Muscle of back (tissue), 3 donors: ENCODE measurements at regions not wholly inside any gene's neighbourhood (a gene's known extent, or its start where the extent isn't known, plus 50 kb on each side); places are given as distances from the start of the nearest gene placed in this dataset.

Experiments
- DNase-seq, 3 donors: peaks; one replicate each; pipeline versions ENCODE4 v3.0.0 to v3.0.0-alpha.2; 2013

DNA sequence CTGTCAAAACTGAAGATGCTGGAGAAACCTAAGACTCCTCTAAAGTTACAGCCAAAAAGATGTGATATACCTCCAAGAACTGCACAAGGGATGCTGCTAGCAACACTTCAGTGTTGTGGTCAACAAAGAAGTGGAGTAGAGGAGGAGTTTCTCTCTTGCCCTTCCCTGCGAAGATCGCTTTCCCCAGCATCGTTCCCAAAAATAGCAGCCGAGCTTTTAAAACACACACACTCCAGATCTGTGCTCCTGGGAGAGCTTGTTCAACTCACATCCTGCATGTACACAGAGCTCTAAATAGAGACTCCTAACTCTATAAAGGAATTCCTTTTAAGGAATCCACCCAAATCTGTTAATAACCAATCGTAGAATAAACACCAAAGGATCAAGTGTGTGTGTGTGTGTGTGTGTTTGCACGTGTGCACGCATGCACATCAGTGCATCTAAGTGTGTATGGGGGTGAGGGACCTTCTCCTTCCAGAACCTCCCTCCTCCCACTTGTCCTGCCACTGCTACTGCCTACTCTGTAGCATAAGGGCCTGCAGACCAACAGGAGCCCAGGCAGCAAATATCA, 58.5 kb downstream of the PSMG1 start:
- peak; percentile 52 to 83 (median 62) for DNase-seq

DNA sequence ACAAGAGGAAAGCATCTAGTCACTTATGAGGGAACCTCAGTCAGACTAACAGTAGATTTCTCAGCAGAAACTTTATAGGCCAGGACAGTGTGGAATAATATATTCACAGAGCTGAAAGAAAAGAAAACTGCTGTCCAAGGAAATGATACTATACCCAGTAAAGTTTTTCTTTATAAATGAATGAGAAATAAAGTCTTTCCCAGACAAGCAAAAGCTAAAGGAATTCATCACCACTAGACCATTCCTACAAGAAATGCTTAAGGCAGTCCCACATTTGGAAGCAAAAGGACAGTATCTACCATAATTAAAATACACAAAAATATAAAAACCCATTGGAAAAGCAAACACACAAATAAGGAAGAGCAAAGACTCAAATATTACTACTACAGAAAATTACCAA, 59.9 kb downstream of the PSMG1 start:
- DNase-seq, result no peak

DNA sequence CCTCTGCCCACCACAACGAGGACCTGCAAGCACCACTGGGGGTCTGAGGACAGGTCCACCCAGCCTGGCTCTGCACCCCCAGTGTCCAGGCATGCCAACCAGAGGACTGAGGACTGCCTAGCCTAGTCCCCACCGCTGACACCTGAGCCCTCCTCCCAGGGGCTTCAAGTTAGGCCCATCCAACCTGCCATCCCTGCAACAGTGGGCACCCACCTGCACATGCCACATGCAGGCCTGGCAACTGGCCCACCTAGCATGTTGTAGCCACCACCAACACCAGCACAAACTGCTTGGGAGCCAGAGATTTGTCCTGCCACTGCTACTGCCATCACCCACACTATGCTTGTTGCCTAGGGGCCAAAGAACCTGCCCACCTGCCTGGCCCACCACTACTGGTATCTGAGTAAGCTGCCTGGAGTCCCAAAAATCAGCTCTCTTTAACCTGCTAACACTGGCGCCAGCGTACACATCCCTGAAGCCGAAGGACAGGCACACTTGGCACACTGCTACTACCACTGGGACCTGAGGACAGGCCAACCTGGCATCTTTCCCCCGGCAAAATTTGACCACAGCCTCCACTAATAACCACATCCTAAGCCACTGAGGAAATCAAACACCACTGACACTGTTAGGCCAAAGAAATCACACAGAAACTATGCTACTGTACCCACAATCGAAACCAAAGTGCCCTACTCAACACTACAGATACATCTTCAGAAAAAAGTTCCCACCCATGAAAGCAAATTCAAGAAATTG, 61.5 kb downstream of the PSMG1 start:
- no peak for DNase-seq

DNA sequence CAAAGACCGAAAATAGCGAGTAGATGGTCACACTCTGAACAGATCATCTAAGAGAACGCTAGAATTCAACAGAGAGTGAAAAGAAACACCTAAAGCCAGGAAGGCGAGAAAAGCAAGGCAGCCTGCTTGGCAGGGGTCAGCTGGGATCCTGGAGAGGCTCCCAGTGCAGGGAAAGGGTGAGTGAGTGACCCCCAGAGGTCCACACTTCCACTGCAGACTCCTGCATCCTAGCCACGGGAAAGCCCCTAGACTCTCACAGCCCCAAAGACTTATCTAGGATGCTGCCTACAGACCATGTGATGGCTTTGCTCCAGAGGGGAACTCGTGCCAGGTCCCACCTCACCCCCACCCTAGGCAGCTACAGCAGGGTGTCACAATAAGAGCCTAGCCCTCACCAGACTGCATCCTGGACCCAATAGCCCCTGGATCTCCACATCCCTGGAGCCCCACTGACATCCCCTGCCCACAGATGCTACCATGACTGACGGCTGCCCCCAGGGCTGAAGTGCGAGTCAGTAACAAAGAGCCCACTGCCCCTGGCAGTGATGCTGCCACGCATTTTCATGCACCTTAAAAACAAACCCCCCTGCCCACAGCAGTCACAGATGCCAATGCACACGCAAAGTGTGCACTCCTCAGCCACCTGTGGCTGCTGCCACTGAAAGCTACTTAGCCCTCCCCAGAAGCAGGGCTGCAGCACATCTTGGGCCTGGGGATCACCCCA, 62.2 kb downstream of the PSMG1 start:
- DNase-seq, result no peak

DNA sequence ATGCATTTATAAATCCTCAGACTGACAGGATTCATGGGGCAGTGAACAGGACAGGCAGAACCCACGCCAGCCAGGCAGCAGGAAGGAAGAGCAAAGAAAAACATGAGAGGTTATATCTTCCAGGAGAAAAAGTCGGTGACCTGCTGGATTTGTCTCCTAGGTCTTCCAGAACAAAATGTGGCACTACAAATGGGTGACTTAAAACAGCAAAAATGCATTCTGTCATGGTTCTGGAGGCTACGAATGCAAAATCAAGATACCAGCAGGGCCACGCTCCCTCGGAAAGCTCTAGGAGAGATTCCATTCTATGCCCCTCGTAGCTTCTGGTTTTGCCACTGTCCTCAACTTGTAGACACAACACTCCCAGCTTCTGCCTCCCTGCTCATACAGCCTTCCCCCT, 63.4 kb downstream of the PSMG1 start:
- no peak for DNase-seq

DNA sequence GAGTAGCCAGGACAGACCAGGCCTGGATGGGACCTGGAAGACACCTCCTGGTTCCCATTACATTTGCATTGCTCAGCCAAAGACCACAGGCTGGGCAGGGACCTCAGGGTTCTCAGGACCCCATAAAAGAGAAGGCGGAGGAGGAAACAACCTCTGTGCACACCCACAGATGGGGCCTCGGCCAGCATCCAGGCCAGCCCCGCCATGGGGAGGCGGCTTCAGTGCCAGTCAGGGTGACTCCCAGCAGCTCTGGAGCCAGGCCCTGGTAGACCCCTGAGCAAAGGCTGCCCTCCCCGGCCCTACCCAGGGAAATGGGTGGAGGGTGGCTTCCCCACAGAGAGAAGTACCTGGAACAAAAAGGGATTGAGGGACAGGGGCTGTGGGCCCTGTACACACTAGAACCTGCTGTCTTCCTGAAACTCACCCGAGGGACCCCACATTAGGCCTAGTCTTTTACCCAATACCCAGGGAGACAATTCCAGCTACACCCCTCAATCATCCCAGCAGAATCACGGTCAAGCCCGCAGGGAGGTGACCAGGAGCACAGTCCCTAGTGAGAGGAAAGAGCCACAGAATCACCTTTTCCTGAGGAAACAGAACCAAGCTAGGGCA, 64.5 kb downstream of the PSMG1 start:
- no peak for DNase-seq

DNA sequence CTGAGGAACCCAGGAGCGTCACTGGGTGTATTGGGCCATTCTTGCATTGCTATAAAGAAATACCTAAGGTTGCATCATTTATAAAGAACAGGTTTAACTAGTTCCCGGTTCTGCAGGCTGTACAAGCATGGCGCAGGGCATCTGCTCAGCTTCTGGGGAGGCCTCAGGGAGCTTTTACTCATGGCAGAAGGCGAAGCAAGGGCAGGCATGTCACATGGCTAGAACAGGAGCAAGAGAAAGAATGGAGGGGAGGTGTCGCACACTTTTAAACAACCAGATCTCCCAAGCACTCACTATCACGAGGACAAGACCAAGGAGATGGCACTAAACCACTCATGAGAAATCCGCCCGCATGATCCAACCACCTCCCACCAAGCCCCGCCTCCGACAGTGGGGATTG, 65.2 kb downstream of the PSMG1 start:
- DNase-seq, result no peak

DNA sequence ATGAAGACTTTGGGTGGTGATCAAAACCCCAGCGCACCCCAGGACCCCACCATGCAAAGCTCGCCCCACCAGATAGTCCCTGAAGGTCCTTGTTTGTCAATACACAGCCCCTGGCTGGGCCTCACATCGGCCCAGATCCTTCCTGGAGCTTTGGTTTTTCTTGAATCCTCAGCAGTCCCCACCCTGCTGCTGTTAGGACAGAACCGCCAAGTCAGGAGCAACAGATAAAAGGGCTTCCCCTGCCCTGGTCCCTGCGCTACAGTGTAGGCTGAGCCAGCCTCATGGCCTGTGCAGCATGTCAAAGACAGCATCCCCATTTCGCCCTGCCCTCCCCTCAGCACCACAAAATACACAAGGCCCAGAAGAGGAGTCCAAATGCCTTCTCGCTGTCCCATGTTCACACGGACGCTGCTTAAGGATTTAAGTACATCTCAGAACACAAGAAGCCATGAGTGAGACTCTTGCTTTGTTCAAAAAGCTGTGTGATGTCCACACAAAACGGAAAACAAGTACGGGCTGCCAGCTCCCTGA, 65.7 kb downstream of the PSMG1 start:
- no peak for DNase-seq

DNA sequence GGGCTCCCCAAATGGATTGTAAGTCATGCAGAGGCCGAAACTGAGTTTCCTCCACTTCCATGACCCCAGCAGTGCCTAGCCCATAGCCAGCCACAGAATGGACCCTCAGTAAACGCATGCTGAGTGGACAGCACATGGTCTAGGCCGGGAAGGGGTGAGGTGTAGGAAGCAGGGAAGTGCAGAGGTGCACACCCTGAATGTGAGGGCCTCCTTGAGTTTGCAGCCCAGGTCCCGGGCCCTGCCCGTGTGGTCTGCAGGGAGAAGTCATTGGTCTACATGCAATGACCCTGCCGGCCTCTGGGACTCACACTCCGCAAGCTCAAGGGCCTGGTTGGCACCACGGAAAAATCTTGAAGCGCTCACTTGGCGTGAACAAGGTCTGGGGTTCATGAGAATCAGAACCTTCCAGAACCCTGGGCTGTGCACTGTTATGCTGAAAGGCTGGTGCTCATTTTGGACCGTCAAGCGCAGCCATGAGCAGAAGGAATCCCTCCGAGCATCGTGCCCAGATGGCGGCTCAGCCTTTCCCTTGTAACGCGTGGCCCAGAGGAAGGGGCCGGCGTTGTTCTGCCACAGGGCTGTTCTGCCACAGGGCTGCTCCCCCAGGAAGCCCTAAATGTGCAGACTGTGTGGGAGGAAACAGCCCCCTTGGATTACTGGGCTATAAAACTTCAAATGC, 66.4 kb downstream of the PSMG1 start:
- no peak for DNase-seq

DNA sequence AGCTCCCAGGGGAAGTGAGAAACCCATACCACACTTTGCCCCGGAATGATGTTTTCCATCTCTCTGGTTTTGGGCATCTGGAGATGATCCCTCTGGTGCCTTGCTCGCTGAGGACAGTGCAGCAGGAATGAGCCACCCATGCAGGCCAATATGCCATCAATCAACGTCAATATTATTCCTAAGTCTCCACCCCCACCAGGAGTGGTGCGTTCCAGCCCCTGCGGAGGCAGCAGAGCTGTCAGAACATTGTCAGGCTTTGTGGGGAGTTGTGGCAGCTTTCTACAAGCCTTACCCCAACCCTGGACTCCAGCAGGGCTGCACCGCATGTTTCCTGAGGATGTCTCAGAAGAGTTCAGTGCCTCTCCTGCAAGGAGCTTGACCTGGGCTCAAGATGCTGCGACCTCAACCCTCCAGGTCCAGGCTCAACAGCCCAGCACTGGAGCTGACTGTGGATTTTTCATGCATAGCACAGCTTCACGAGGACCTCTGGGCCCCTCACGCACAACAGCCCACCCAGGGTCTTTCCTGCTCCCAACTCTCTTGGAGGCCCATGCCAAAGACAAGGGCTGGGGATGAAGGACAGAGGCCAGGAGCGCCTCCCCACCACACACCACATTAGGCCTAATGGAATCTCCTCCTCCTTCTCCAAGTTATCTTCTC, 67.5 kb downstream of the PSMG1 start:
- peak in 1 of 3 donors; percentile 53 for DNase-seq

DNA sequence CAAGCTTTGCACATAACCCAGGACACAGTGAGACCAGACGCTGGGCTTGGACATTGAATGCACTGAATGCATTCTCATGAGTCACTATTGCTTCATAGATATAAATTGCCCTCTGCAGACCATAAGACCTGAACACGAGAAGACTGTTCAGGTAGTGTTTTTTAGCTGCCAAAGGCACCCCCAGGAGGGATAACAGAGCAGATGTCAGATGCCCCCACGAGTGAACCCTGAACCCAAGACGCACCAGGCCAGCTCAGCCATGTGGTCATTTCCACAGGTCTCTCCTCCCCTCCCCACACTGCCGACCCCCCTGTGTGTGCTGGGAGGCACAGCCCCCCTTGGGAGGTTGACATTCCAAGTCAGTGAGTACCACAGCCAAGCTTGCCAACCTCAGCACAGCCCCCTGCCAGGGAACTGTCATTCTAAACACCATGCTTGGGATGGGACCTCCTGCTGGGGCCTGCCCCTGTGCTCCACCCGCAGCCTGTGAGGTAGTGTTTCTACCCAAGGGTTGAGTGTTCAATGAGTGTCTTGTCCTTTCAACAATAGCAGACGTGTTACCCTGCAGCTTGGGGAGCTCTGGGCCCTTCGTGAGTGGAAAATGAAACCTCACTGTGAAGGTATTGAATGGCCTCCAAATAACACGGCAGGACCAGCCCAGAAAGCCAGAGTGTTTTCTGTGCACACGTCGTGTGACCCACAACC, 68.2 kb downstream of the PSMG1 start:
- DNase-seq, result peak in 1 of 3 donors; percentile 59

DNA sequence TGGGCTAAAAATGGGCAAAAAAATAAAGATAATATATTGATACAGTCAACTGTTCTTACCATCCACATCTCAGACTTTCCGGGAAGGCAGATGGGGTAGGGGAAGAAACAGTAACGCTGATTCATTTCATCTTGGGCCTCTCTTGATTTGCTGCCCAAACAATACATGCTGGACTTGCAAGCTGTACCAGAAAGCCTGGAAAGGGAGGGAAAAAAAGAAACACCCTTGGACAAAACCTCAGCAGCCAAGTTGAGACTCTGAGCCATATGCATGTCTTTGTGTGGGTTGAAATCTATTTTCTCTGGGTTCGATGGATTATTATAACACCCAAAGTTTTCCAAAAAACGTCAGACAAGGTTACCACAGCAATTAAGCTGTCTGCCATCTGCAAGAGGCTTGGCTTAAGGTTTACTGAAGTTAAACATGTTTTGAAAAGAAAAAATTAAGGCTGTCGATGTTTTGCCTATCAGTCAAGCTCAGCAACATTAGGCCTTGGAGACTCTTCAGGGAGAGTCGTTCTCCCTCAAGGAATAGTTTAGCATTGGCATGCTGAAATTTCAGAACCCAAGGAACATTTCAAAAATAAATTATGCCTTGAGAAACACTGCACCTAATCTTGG, 71.2 kb downstream of the PSMG1 start:
- peak in 2 of 3 donors; percentile 67 to 78 for DNase-seq

DNA sequence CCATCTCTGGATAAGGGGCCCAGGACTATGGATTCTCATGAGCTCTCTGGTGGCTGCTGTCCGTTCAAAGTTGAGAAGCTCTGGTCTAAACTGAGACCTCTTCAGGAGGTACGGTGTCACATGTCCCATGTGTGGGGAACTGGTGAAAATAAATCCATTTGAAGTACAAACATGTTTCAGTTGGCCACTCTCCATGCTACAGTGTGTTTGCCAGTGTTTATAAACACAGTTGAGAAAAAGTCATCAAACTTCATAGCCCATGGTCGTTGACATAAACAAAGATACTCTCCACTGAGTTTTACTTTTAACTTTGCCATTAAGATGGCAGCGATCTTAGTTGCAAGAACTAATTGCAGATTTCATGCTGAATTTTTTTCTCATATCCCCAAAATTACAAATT, 72.8 kb downstream of the PSMG1 start:
- no peak for DNase-seq

DNA sequence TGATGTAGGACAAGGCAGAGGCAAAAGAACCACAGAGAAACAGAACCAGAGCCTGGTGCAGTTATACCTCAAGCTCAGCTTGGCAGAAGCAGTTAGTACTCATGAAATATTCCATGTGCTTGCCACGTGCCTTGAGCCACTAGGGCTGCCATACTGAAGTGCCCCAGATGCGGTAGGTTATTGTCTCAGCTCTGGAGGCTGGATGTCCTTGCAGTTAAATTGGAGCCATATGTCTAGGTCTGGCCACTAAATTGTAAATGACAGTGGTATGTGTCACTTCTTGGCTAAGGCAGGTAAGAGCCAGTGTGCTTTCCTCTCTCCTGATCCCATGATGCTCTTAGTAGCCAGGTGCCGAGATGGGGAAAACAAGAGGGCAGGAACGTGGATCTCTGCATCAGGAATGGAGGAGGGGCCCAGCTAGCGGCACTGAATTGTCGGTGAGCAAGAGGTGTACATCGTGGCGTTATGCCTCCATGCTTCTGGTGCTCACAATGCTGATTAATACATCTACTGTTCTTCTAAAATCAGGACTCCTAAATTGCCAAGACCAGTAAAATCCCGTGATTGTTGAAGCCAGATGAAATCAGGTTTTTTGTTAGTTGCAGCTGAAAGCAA, 73.5 kb downstream of the PSMG1 start:
- DNase-seq, result no peak

DNA sequence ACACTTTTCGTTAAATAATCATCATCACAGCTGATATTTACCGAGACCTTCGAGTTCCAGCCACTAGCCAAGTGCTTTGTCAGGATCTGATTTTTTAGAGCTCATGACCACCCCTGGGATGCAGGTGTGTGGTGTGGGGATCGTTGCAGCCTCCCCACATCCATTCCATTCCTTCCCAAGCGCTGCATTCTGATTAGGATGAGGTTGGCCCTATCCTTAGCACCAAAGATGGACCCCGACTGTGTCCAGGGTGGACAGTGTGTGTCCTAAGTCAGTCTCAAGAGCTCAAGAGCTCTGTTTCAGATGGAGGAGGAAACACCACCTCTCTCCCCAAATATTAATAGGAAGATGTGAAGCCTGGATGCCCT, 74.1 kb downstream of the PSMG1 start:
- no peak for DNase-seq

DNA sequence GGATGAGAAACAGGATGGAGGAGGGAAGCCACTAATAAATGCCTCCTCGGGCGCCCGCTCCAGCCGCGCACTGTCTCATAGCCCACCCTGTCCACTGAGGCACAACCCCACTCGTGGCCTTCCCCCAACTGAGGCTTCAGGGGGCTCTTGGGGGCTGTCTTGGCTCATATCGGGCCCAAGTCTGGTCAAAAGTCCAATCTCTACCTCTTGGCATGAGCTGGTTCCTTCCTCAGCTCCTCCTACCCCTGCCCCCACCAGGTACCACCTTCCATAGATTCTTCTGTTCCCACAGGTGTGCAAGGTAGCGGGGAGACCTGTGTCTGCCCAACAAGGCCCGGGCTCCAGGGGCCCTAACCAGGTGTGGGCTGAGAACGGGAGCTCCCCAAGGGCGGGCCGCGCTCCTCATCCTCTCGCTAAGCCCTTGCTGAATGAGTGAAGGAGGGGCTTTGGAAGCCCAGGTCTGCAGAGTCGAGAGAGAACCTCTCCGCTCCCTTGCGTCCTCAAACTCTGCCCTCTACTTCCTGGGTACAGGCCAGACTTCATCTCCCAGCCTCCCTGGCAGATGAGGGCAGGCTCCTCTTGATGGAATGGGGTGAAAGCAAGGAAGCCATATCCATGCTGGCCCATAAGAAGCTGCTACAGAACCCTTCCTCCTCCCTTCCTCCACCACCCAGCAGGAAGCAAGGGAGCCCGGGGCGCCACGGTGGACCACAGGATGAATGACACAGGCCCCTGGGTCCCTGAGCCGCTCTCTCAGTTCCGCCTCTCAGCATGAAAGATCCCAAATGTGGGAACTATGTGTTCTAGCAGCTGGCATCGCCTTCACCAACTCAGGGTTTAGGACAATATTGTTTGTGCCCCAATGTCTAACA, 74.7 kb downstream of the PSMG1 start:
- no peak for DNase-seq

DNA sequence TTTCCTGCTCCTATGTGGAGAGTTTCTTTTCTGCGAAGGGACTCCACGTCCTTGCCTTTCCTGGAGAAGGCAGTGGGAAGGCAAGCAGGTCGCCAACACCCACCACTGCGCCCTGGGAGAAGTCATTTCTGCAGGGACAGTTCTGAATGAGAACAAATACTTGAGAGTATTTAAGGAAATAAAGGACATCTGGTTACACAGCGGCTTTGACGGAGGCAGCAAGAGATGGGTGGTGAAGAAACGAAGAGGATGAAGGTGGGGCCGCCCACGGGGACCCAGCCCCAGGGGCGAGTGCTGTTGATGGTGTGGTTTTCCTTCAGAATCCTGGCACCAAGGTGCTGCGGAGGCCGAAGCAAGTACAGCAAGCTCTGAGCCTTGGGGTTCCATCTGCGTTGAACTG, 75.5 kb downstream of the PSMG1 start:
- DNase-seq, result no peak

DNA sequence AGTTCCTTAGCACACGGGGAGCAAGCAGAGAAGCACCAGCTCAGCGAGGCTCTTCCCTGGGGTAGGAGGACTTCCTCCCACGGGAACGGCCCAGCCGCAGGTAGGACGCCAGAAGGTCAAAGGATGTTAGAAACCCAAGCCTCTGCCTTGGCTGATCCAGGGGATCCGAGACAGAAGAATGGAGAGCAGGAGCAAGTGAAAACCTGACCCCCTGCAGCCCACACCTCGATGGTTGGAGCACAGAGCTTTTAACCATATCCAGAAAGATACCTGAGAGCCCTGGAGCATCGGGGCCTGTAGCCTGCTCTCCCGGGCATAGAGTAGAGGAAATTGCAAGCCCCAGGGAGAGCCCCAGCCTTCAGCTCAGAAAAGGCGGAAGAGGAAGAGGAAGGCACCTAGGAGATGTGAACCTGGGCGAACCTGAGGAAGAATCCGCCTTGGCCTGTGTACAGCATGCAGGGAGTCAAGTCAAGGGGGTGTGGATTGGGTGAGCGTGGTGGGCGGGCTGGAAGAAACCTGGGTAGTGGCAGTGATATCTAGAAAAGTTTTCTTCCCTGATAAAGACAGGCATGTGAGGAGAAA, 76.3 kb downstream of the PSMG1 start:
- no peak for DNase-seq
